ENCODE measurements at regions not wholly inside any gene's neighbourhood (a gene's known extent, or its start where the extent isn't known, plus 50 kb on each side); places are given as distances from the start of the nearest gene placed in this dataset.

- TF ChIP-seq CTCF (IDR thresholded peaks at IDR 0.05) (no peak), EZH2 (IDR thresholded peaks at IDR 0.05; ENCODE audit: borderline replicate concordance, insufficient read depth, low read depth, low read length, poor library complexity, severe bottlenecking) (no peak)
Observed at GRCh38 chr17:71970312-71970711, 150.5 kb upstream of the SOX9 start.

Measured in B cell (primary cell).